OCI-LY1 (cell line): ENCODE measurements at regions not wholly inside any gene's neighbourhood (a gene's known extent, or its start where the extent isn't known, plus 50 kb on each side); places are given as distances from the start of the nearest gene placed in this dataset.

Source experiments
- EZH2 ChIP-seq: fragments of 200-600 bp; sonication (generic), shearing (Covaris generic); IDR thresholded peaks from 2 replicates; pipeline ENCODE4 v1.8.0; 2017; ENCODE audit warnings: borderline replicate concordance, mixed run types, mild to moderate bottlenecking, antibody characterized with exemption, low read length, moderate library complexity, mixed read lengths
- TF ChIP-seq, protein P1 (sequence below): fragments of 200-600 bp; sonication (generic), shearing (Covaris generic); IDR thresholded peaks from 2 replicates; pipeline ENCODE4 v1.5.1; 2017; ENCODE audit warnings: mild to moderate bottlenecking, antibody characterized with exemption, low read length, moderate library complexity, mixed read lengths

DNA sequence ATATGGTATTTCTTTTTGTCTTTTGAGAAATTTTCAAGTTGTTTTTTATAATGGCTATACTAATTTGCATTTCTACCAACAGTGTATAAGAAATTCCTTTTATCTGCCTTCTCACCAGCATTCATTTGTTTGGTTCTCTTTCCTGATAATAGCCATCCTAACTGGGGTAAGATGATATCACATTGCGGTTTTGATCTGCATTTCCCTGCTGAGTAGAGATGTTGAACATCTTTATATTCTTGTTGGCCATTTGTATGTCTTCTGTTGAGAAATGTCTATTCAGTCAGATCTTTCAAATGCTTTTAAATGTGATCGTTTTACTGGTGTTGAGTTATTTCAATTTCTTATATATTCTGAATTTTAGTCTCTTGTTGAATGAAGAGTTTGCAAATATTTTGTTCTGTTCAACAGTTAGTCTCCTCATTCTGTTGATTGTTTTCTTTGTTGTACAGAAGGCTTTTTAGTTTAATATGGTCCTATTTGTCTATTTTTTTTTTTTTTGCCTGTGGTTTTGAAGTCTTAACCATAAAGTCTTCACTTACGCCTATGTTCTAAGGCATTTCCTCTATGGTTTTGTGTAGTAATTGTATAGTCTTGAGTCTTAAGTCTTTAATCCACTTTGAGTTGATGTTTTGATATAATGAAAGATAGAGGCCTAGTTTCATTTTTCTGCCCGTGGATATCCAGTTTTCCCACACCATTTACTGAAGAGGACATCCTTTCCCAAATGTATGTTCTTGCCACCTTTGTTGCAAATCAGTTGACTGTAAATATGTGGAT lies 1566.9 kb downstream of the STIM2 start:
- TF ChIP-seq, protein P1, sequence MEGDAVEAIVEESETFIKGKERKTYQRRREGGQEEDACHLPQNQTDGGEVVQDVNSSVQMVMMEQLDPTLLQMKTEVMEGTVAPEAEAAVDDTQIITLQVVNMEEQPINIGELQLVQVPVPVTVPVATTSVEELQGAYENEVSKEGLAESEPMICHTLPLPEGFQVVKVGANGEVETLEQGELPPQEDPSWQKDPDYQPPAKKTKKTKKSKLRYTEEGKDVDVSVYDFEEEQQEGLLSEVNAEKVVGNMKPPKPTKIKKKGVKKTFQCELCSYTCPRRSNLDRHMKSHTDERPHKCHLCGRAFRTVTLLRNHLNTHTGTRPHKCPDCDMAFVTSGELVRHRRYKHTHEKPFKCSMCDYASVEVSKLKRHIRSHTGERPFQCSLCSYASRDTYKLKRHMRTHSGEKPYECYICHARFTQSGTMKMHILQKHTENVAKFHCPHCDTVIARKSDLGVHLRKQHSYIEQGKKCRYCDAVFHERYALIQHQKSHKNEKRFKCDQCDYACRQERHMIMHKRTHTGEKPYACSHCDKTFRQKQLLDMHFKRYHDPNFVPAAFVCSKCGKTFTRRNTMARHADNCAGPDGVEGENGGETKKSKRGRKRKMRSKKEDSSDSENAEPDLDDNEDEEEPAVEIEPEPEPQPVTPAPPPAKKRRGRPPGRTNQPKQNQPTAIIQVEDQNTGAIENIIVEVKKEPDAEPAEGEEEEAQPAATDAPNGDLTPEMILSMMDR, result no peak
- TF ChIP-seq EZH2, result no peak
